RPMI8226 (cell line): ENCODE measurements at regions not wholly inside any gene's neighbourhood (a gene's known extent, or its start where the extent isn't known, plus 50 kb on each side); places are given as distances from the start of the nearest gene placed in this dataset.
"Not testable (repeated sequence)": the region's sequence is repeated elsewhere in the genome, so short reads cannot be mapped to it uniquely, and the experiment has no call there.

Experiments used
- DNase-seq: peaks from one replicate; pipeline ENCODE4 v3.0.0-alpha.2; 2015

- no peak for DNase-seq
Measured at GRCh38 chr2:10183146-10183675, 60.7 kb downstream of the RRM2 start.

DNA sequence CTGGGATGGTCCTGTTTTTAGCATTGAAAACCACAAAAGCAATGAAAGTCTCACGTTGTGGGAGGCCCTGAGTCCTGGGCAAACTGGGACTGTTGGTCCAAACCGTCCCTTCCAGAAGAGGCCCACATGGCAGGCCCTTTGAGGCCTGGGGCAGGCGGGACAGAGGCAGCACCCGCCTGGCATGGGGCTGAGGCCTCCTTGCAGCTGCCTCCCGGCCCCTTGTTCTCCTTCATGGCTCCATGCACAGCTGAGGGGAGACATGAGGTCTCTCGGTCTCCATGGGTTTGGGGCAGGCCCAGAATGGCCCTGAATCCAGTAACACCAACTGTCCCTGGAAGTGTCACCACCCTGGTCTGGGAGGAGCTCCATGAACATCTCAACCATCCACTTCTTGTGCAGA lies 61.9 kb downstream of the RRM2 start:
- DNase-seq, result no peak

- DNase-seq, result no peak
Measured at GRCh38 chr2:10185046-10185445, 62.5 kb downstream of the RRM2 start.

DNA sequence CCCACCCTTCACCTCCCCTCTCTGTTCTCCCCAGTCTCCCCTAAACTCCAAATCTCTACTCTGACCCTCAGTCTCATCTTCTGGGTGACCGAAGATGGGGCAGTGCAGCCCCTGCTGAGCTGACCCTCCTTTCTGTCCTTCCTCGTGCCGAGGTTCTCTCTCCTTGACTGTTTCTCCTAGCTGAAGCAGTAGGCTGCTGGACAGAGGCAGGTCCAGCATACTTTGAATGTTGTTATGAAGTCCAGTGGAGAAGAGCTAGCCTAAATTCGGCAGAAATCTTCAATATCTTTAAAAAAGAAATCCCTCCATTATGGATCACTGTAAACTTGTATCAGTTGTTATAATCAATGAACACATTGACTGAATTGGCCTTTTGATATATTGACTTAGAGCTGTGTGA lies 63.2 kb downstream of the RRM2 start:
- DNase-seq, result no peak

DNA sequence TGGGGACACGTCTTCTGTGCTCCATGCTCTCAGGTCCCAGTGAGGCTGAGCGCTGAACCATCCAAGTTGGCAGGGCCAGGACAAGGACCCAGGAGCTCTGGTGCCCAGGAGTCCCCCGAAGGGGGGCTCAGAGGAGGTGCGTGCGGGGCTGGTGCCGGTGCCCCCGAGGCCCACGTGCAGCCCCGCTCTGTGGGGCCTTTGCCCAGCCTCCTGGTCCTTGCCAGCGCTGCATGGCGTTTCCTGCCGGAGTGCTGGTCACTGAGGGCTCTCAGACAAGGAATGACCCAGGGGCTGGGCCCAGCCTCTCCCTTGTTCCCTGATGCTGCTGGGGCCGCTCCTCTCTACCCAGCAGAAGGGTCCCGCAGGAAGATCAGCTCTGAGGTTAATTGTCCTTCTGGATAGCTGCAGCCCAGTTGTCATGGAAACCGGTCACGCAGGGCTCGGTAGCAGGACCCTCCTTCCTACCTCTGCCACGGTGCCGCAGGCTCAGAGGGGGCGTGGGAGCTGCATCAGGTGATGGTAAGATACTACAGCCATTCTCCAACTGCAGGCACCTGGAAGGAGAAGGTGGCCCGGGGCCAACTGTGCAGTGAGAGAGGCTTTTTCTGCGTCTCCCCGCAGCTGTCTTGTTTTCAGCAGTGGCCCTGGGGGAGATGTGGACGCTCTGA lies 64.5 kb downstream of the RRM2 start:
- DNase-seq, result no peak

DNA sequence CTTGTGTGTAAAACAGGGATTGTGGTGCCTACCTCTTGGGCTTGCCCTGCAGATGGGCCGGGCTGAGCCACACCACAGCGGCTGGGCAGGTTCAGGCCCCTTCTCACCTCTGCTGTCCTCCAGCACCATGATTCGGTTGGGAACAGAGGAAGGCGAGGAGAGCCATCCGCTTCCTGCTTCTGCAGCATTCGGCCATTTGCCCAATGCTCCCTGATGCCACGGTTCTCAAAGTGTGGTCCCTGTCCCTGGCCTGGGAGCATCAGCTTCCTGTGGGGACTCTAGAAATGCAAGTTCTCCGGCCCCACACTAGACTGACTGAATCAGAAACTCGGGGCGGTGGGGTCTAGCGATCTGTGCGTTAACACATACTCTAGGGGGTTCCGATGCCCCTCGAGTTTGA lies 65.1 kb downstream of the RRM2 start:
- DNase-seq, result no peak

DNA sequence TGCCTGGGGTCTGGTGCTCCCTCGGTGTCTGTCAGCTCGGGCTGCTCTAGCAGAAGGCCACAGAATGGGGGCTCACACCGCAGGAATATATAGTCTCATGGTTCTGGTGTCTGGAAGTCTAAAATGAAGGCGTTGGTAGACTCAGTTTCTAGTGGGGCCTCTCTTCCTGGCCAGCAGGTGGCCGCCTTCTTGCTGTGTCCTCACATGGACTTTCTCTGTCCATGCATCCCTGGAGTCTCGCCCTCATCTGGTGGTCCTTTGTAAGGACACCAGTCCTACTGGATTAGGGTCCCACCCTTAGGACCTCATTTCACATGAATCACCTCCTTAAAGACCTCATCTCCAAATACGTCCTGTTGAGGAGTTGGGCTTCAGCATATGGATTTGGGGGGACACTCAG lies 65.7 kb downstream of the RRM2 start:
- no peak for DNase-seq

DNA sequence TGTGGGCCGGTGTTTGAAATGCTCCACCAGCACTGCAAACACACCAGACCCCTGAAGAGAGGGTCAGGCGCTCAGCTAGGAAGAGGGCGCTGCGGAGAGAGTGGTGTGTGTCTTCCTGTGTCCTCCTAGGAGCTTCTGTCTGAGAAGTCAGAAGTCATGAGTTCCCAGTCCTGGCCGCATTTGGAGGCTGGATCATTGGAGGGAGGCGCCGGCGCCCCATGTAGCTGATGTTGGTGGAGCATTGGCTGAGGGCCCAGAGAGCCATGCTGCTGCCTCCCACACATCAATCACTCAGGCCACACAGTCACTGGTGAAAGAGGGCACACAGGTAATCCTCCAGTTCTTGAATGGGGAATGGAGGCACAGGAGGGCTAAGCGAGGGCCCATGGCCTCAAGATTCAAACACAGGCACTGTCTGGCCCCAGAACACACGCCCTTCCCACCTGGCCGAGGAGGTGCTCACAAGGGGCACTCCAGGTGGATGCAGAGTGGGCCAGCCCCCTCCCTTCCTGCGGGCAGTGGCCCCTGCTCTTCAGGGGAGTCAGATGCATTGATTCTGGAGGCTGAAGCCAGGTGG lies 66.3 kb downstream of the RRM2 start:
- no peak for DNase-seq

- no peak for DNase-seq
Measured at GRCh38 chr2:10190255-10190654, 67.7 kb downstream of the RRM2 start.

- no peak for DNase-seq
Measured at GRCh38 chr2:10190737-10191532, 68.4 kb downstream of the RRM2 start.

DNA sequence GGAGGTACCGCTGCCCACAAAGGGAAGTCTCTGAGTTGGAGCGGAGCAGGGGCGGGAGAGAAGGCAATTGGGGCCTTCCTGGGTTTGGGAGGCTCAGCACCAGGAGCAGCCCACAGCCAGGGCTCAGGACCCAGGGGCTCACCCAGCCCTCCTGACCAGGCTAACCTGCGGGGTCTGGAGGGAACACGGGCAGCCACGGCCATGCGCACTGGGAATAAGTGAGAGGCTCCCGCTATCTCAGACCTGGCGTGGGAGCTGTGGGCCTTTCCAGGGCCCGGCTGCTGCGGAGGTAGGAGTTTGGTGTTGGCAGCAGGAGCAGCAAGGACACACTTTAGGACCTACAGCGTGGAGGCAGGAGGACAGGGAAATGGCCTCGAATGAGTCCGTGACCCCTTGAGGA lies 69.0 kb downstream of the RRM2 start:
- DNase-seq, result no peak

GRCh38 chr2:10192392-10193015 lies 70.0 kb downstream of the RRM2 start:
- DNase-seq, result no peak

GRCh38 chr2:10193276-10193795 lies 70.8 kb downstream of the RRM2 start:
- no peak for DNase-seq

- DNase-seq, result no peak
Measured at GRCh38 chr2:10193851-10194820, 71.6 kb downstream of the RRM2 start.

DNA sequence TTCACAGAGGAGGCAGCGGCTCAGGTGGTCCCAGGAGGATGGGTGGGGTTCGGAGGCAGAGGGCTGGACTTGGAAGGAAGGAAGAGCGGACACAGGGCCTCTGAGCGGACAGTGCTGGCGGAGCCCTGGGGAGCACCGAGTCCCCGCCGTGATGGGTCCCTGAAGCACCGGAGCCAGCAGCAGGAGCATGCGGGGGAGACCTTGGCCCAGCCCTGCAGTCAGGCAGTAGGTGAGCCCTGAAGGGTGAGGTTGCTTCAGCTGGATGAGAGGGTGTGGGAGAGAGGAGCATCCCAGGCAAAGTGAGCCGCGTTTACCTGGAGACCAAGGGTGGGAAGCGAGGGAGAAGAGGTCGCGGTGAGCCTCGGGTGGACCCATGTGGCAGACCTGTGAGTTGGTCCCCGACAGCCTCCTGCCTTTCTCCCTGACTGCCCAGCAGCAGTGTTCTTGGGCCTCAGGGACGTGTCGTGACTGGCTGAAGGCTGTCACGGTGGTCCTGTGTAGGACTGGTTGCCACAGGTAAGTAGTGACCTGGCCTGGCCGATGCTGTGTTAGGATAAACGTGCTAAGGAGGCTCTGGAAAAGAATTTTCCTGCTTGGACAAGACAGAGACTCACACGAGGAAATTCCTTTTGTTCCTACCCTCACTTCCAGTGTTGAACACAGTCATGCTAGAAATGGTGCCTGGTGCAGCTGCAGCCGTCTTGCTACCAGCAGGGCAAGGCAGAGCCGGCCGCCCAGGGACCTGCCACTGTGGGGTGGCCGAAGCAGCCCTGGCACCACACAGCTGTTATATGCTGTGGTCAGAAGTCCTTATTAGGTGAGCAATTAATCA lies 73.0 kb downstream of the RRM2 start:
- no peak for DNase-seq

DNA sequence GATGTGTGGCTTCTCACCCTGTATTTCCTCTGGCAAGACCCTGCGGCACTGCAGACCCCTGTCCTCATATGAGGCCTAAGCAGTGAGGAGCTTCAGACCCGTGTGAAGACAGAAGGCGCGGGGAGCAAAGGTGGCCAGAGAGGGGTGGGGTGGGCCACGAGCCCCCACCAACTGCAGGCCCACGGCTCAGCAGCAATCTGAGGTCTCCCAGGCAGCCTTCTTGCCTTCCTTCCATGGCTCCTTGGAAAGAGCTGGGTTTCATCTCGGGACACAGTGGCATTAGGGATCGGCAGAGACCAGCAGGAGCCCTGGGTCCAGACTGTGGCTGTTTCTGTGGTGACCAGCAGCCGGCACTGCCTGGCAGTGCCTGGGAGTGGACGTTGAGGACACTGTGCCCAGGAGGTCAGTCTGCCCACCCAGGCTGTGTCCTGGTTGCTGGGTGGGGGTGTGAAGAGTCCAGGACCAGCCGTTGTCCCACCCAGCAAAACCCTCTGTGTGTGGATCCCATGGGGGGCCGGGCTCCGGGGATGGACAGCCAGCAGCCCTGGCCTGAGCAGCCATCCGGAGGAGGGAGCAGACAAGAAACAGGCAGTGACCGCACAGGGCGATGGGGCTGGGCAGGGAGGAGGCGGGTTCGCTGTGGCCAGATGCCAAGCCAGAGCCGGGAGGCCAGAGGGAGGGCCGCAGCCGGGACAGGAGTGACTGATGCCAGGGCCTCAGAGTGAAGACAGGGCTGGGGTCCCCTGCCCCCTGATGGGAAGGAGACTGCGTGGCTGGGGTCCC lies 73.8 kb downstream of the RRM2 start:
- DNase-seq, result no peak

GRCh38 chr2:10196948-10197696 lies 74.6 kb downstream of the RRM2 start:
- no peak for DNase-seq

GRCh38 chr2:10197697-10198076 lies 75.1 kb downstream of the RRM2 start:
- no peak for DNase-seq

DNA sequence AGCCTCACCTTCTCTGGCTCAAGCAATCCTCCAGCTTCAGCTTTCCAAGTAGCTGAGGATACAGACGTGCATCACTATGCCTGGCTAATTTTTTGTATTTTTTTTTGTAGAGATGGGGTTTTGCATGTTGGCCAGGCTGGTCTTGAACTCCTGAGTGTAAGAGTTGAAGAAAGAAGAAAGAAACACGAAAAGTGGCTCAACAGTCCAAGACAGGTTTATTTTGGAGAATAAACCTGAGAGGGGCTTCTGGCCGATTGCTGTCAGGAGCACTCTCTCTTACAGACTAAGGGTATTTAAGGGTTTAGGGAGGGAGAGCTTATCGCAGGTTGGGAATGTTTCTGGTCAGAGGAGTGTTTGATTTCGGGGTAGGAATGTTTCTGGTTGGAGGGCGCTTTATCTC lies 75.9 kb downstream of the RRM2 start:
- DNase-seq, result not testable (repeated sequence)

- DNase-seq, result no peak
Measured at GRCh38 chr2:10201201-10201600, 78.7 kb downstream of the RRM2 start.
